ENCODE measurements at regions not wholly inside any gene's neighbourhood (a gene's known extent, or its start where the extent isn't known, plus 50 kb on each side); places are given as distances from the start of the nearest gene placed in this dataset.
A peak's percentile ranks its signal among the peaks of the same experiment; 100 is the strongest.
"Not testable (repeated sequence)": the region's sequence is repeated elsewhere in the genome, so short reads cannot be mapped to it uniquely, and the experiment has no call there.

DNA sequence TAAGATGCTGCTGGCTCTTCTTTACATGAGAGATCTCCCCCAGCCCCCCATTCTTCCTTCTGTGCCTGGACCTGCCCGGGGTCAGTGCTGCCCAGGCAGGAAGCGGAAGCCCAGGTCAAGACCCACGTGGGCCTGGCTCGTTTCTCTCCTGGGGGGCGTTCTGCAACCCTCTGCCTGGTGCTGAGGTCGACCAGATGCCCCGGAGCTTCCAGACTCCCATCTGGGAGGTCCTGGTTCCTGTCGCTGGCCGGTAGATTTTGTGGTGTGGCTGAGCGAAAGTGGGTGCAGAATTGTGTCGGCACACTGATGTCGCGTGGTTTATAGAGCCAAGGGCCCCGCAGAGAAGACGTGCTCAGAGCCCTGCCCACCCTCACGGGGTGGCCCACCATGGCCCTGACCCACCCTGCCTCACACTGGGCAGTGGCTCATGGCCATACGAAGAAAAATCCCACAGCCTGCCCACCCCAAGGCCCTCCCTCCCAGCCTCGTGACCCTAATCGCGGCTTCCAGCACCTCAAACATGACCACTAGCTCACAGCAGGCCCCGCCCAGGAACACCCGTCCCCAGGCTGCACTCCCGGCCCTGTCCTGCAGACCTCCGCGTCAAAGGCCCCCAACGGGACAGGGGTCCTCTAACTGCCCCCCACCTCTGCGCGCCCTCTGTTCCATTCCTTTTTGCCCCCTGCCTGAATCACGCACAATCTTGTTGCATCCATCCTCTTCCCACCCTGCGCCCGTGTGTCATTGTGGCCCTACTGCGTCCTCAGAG is 443.2 kb upstream of the ZNF722 start:
- peak; percentile 15 for DNase-seq (ENCODE audit: missing footprints)
- intact Hi-C loops (cut with DNase I); ATAC-seq: not testable (repeated sequence)

DNA sequence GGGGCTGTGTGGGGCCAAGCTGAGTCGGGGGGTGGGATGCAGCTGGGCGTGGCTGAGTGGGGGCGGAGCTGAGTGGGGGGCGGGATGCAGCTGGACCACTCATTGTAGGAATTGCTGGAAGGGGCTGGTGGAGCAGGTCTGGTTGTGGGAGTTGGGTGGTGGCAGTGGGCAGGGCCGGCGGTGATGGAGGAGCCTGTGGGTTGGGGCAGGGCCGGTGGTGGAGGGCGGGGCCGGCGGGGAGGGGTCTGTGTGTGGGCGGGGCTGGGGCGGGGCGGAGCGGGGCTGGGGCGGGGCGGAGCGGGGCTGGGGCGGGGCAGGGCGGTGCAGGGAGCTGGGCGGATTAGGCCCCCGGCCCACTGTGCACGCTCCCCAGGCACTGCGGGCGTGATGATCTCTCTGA is 442.4 kb upstream of the ZNF722 start:
- intact Hi-C loops (cut with DNase I); DNase-seq (ENCODE audit: missing footprints); ATAC-seq: not testable (repeated sequence)

DNA sequence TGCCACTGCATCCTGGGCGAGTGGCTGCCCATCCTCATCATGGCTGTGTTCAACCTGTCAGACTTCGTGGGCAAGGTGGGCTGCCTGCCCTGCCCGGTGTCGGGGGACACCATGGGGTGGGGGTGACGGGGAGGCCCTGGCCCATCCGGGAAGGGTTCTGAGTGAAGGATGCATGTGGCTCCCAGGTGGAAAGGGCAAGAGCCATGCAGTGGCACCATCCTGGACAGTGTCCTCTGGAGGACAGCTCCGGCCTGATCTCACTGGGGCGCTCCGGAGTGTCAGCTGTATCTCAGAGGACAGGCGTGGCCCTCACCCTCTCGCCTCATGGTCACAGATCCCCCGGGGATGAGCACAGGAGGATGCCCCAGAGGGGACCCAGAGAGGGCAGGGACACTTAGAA is 439.6 kb upstream of the ZNF722 start:
- DNase-seq (ENCODE audit: missing footprints); ATAC-seq; intact Hi-C loops (cut with DNase I): not testable (repeated sequence)

DNA sequence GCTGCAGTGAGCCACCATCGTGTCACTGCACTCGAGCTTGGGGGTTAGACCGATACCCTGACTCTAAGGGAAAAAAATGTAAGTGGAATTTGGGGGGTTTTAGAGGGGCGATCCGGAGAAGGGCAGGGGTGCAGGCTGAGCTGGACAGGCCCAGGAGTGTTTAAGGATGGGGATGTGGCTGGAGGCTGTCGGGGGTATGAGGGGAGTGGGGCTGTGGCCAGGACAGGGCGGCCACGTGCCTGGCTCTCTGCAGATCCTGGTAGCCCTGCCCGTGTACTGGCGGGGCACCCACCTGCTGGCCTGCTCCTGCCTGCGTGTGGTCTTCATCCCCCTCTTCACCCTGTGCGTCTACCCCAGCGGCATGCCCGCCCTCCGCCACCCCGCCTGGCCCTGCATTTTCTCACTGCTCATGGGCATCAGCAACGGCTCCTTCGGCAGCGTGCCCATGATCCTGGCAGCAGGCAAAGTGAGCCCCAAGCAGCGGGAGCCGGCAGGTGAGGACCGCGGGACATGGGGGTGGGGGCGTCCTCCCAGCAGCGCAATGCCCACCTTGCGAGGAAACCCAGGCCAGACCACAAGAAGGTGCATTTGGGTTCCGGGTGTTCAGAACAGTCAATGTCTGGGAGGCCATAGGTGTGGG is 438.7 kb upstream of the ZNF722 start:
- ATAC-seq; DNase-seq (ENCODE audit: missing footprints); intact Hi-C loops (cut with DNase I): not testable (repeated sequence)

DNA sequence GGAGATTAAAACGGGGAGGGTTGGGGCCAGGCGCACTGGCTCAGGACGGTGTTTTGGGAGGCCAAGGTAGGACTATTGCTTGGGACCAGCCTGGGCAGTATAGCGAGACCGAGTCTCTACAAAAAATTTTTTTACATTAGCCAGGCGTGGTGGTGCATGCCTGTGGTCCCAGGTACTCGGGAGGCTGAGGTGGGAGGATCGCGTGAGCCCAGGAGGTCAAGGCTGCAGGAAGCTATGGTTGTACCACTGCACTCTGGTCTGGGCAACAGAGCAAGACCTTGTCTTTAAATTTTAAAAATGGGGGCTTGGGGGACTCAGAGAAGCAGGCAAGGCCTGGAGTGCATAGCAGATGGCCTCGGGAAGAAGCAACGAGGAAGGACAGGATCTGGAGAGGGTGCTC is 436.7 kb upstream of the ZNF722 start:
- intact Hi-C loops (cut with DNase I); ATAC-seq; DNase-seq (ENCODE audit: missing footprints): not testable (repeated sequence)

DNA sequence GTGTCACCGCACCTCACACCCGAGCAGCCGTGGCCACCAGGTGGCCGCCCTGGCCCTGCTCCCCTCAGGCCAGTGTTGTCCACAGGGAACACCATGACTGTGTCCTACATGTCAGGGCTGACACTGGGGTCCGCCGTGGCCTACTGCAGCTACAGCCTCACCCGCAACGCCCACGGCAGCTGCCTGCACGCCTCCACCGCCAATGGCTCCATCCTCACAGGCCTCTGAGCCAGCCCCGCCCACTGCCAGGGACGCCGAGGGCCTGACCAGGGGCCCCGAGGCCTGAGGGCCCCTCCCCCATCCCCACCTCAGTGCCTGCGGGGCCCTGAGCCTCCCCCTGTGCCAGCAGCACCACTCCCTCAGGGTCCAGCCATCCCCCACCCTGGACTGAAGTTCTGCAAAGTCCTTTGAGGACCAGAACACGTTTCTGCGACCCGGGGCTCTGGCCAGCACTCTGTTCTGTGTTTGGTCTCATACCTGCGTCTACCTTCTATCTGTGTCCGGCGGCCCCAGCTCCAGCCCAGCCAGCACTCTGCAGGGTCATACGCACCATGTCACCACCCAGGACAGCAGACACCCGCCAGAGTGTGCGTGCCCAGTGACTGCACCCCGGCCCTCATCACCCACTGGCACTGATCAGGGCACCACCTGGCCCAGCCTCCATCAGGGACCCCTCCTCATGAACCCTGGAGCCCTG is 436.1 kb upstream of the ZNF722 start:
- ATAC-seq, result peak; percentile 18
- intact Hi-C loops (cut with DNase I); DNase-seq (ENCODE audit: missing footprints): not testable (repeated sequence)

DNA sequence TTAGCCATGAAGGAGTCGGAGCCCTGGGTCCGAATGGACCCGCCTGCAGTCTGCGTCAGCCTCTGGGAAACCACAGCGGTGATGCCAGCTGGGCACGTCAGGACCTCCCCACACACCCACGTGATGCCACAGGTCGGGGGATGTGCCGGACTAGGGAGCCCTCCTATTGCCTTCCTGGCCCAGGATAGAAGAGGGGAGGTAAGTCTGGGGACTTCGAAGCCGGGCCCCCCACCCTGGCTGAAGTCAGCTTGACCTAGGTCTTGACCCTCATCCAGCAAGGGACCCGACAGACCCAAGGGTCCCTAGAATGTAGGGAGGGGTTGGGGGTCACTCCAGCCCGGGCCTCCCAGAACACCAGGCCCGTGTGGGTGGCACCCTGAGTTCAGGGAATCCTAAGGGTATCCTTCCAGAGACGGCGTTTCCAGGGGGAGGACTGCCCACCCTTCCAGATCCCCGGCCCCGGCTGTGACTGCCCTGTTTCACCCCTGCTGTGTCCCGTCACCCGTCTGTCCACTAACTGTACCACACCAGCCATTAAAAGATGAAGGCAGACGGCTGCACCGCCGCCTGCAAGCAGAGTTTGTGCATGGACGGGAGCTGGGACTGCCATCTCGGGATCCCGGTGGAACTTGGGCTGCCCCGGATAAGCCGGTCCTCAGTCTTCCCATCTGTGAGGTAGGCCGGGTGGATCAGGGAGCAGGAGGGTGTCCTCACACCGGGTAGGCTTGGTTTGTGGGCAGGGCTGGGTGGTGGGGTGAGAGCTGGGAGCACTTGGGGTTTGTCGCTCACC is 435.3 kb upstream of the ZNF722 start:
- ATAC-seq; DNase-seq (ENCODE audit: missing footprints); intact Hi-C loops (cut with DNase I): not testable (repeated sequence)

DNA sequence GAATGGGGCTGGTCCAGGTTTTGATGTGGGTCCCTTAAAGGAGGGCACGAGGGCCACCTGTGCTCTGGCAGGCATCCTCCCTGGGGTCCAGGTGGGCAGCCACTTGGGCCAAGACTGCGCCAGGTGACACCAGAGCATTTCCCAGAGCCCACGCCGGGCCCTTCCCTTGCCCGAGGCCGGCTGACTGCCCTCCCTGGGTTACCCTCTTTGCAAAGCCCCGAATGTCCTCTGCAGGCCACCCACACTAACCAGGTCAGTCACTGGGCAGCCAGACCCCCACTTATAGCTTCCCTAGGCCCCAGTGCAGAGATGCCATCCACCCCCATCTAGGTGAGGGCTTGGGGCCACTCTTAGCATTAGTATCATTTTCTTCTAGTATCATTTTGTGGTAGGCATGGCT is 433.8 kb upstream of the ZNF722 start:
- DNase-seq (ENCODE audit: missing footprints); intact Hi-C loops (cut with DNase I): not testable (repeated sequence)
- peak; percentile 26 for ATAC-seq

DNA sequence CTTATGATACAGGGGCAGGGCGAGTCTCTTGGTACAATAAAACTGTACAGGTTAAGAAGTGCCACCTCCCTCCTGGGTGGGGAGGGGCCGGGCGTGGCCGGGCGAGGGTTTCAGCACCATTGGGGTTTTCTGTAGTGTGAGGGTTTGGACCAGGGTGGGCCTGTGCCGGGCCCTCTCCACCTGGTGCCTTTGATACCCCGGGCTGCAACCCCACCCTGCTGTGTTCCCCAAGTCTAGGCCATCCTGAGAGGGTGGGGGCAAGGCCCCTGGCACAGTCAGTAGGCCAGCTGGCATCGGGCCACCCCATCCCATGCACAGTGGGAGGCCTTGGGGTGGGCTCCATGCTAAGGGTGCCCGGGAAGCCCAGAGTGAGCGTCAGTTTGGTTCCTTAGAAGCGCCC is 431.8 kb upstream of the ZNF722 start:
- ATAC-seq; DNase-seq (ENCODE audit: missing footprints): not testable (repeated sequence)

DNA sequence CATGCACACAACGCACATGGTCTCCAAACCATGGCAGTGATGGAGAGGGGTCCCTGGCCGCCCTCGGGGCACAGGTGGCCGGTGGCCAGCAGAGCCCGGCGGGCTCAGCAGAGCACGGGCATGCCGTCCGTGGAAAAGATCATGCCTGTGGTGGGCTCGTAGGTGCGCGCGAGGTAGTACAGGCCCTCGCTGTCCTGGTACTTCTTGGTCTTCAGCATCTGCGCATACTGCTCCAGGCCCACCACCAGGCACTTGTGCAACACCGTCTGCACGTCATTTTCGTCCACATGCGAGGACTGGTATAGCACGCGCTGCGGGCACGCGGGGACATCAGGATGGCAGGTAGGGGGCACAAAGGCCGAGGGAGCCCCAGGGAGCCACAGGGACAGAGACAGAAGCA is 431.0 kb upstream of the ZNF722 start:
- ATAC-seq; intact Hi-C loops (cut with DNase I); DNase-seq (ENCODE audit: missing footprints): not testable (repeated sequence)

More for the DNA sequence above, 431.8 kb upstream of the ZNF722 start:
- intact Hi-C loops (cut with DNase I), result not testable (repeated sequence)

DNA sequence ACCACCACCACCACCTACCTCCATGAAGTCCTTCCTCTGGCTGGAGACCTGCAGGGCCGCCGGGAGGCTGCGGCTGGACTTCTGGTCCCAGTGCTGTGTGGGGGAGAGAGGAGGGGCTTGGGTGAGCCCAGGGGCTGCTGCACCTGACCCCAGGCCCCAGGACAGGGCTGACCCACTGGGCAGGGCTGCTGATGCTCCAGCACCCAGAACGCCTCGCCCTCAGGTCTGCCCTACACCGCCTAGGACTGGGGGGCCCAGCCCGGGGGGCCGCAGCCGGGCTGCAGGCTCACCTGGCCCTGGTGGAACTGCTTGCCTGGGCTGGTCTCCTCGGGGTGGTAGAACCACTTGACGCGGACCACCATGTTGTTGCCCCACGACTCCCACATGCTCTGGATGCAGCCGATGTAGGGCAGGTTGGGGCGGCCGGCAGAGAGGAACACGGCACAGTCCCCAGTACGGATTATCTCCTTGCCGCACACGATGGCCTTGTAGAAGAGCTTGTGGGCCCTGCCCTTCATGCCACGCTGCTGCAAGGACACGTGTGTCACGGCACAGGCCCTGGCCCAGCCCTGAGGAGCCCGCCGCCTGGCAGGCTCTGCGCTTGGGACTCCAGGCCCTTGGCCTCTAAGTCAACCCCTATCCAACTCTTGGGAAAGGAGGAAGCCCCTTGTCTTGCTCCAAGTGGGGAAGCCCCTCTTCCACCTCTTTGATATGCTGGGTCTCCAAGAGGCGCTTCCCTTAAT is 429.9 kb upstream of the ZNF722 start:
- intact Hi-C loops (cut with DNase I); DNase-seq (ENCODE audit: missing footprints): not testable (repeated sequence)
- peak; percentile 24 for ATAC-seq

DNA sequence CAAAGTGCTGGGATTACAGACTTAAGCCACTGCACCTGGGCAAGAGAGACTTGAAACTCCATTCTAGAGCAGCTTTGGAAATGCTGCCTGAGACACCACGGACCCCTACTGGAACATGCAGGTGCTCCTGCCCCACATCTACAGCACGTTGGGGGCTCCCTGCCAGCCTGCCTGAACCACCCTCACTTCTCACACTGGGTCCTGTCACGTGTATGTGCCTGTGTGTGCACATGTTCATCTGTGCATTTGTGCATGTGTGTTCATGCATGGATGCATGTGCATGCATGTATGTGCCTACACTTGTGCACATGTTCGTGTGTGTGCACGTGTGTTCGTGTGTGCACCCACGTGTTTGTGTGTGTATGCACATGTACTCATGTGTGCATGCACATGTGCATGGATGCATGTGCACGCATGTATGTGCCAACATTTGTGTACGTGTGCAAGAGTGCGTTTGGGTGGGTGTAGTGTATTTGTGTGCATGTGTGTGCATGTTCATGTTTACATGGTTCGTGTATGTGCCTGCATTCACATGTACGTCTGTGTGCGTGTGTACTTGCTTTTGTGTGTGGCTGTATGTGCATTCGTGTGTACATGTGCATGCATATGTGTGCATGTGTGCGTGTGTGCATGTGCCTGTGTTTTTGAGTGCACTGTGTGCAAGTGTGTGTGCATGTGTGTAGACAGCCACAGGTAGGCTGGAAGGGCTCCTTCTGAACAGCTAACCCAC is 428.1 kb upstream of the ZNF722 start:
- not testable (repeated sequence) for DNase-seq (ENCODE audit: missing footprints); ATAC-seq

DNA sequence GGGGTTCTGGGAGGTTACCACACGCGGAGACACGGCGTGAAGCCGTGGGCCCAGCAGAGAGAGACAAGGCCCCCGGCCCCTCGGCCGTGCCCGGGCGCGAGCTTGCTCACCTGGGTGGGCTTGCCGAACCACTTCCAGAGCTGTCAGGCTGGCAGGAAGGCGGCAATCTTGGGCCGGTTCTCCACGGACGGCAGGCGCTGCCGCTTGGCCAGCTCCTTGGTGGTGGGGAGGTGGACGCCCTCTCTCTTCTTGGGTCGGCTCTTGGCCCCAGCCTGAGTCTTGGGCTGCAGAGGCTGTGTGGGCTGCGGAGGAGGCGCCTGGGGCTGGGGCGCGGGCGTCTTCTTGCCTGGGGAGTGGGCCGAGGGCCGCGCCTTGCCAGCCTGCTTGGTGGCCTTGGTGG is 426.5 kb upstream of the ZNF722 start:
- intact Hi-C loops (cut with DNase I); ATAC-seq; DNase-seq (ENCODE audit: missing footprints): not testable (repeated sequence)

More for the DNA sequence above, 428.1 kb upstream of the ZNF722 start:
- intact Hi-C loops (cut with DNase I), result not testable (repeated sequence)

DNA sequence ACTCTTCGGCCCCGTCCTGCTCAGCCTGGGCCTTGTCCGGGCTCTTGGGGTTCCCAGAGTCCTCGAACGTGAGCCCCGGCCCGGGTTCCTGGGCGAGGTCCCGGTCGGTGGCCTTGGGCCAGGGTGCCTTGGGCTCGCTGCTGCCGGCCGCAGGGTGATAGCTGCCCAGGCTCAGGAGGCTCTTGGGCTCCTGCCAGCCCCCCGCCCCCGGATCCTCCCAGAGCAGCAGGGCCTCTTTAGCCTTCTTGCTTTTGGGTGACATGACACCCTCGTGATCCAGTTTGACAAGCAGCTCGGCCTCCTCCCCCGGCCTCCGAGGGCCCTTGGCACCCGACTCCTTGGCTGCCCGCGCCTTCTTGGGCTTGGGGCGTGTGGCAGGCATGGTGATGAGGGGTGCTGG is 425.7 kb upstream of the ZNF722 start:
- intact Hi-C loops (cut with DNase I); ATAC-seq; DNase-seq (ENCODE audit: missing footprints): not testable (repeated sequence)

DNA sequence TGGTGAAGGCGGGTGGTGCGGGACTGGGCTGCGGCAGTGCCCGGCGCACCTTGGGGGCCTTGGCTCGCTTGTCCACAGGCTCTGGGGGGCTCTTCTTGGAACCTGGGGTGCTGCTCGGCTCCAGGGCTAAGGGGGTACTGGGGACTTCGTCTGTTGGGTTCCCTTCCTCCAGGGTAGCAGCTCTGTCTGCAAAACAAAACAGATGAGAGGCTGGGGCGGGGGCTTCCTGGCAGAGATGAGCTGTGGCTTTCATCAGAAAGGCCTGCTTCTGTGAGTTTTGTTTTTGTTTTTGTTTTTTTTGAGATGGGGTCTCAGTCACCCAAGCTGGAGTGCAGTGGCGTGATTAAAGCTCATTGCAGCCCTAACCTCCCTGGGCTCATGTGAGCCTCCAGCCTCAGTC is 425.2 kb upstream of the ZNF722 start:
- ATAC-seq; DNase-seq (ENCODE audit: missing footprints); intact Hi-C loops (cut with DNase I): not testable (repeated sequence)

DNA sequence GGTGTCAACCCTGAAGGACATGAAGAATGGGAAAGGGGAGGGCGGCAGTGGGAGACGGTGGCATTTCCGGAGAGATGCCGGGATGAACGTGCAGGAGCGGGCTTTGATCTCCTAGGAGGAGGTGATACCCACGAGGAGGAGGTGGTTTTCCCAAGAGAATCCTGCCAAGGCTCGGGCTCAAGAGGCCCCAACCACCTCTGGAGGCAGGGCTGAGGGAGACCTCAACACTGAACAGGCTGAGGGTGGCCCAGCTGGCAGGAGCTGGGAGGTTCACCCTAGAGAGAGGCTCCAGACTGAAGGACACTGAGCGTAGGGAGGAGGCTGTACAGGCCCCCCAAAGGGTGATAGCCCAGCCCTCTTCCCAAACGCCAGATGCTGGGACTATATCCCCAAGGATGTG is 422.2 kb upstream of the ZNF722 start:
- ATAC-seq; intact Hi-C loops (cut with DNase I); DNase-seq (ENCODE audit: missing footprints): not testable (repeated sequence)

DNA sequence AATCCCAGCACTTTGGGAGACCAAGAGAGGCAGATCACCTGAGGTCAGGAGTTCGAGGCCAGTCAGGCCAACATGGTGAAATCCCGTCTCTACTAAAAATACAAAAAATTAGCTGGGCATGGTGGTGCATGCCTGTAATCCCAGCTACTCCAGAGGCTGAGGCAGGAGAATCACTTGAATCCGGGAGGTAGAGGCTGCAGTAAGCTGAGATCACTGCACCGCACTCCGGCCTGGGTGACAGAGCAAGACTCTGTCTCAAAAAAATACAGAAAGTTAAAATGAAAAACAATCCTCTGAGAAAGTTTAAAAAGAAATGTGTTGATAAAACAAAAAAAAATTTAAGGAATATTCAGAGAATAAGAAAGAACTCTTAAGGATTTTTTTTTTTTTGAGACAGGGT is 421.6 kb upstream of the ZNF722 start:
- peak; percentile 34 for DNase-seq (ENCODE audit: missing footprints)
- intact Hi-C loops (cut with DNase I); ATAC-seq: not testable (repeated sequence)

Data from Right ventricle myocardium inferior (tissue), 1 donor.